ENCODE measurements at regions not wholly inside any gene's neighbourhood (a gene's known extent, or its start where the extent isn't known, plus 50 kb on each side); places are given as distances from the start of the nearest gene placed in this dataset.

DNA sequence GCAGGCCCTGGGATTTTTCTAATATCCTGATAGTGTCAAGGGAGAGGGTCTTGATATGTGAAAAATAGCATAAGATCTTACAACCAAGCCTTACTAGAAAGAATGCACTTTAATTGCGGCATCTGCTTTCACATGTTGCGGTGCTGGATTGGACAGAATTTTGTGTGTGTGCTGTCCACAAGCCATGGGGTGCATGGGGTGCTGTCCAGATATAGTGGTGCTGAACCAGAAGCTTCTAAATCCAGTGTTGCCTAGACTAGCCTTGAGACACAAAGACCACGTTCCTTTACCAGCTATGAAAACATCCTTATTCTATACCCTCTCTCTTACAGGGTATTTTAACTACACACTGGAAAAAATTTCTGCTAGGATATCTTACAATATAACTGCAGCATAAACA, 244.0 kb downstream of the TMEM114 start:
- no peaks in the 10 kb centered on the region for H3K27me3 ChIP-seq
- no peak for TF ChIP-seq CTCF (IDR thresholded peaks at IDR 0.05)
- DNase-seq (ENCODE audit: low spot score), result no peak
- H3K4me1 ChIP-seq, result no peaks in the 10 kb centered on the region
- no peaks in the 10 kb centered on the region for H3K36me3 ChIP-seq
- H3K4me3 ChIP-seq, result no peak overlapping the region
- no peak overlapping the region for H3K27ac ChIP-seq
- H3K9me3 ChIP-seq, result no peaks in the 10 kb centered on the region

GRCh38 chr16:8342276-8342675, 248.0 kb downstream of the TMEM114 start:
- TF ChIP-seq CTCF (IDR thresholded peaks at IDR 0.05), result no peak
- H3K36me3 ChIP-seq, result no peaks in the 10 kb centered on the region
- no peak overlapping the region for H3K27ac ChIP-seq
- H3K4me3 ChIP-seq, result no peak overlapping the region
- peaks cover 0 to 9% of the 10 kb centered on the region in 2 donors for H3K9me3 ChIP-seq
- H3K4me1 ChIP-seq, result no peaks in the 10 kb centered on the region
- DNase-seq (ENCODE audit: low spot score), result no peak
- no peaks in the 10 kb centered on the region for H3K27me3 ChIP-seq

DNA sequence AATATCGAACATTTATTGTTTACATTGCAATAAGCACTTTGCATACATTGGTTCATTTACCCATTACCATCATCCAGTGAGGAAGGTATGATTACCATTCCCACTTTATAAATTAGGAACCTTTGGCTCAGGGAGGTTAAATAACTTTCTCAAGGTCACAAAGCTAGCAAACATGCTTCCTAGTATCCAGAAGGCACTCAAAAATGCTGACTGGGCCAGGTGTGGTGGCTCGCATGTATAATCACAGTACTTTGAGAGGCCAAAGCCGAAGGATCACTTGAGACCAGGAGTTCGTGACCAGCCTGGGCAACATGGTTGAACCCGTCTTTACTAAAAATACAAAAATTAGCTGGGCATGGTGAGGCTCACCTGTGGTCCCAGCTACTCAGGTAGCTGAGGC, 259.6 kb downstream of the TMEM114 start:
- Histone ChIP-seq H3K4me1 (no peaks in the 10 kb centered on the region), H3K27me3 (no peaks in the 10 kb centered on the region), H3K9me3 (peaks cover 0 to 11% of the 10 kb centered on the region in 2 donors), H3K4me3 (no peak overlapping the region), H3K27ac (no peak overlapping the region), H3K36me3 (no peaks in the 10 kb centered on the region)
- no peak for DNase-seq (ENCODE audit: low spot score)
- TF ChIP-seq CTCF (IDR thresholded peaks at IDR 0.05), result no peak

DNA sequence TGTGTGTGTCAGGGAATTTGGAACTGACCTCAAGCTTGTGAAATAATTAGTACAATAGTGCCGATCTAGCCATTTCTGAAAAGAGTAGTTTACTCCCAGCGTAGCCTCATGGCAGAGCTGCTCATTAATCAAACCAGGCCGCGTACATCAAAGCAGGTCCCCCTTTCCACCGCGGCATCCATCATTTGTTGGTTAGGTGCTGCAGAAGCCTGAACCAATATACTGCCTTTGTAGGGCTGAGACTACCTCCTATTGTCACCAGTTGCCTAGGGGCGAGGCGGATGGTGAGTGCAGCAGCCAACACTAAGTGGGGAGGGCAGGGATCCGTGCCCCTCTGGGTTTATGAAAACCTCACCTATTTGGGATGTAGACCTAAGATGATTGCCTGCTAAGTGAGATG, 264.1 kb downstream of the TMEM114 start:
- H3K9me3 ChIP-seq, result peaks cover 0 to 11% of the 10 kb centered on the region in 2 donors
- TF ChIP-seq CTCF (IDR thresholded peaks at IDR 0.05), result no peak
- H3K4me3 ChIP-seq, result no peak overlapping the region
- H3K27me3 ChIP-seq, result no peaks in the 10 kb centered on the region
- no peaks in the 10 kb centered on the region for H3K4me1 ChIP-seq
- no peaks in the 10 kb centered on the region for H3K36me3 ChIP-seq
- H3K27ac ChIP-seq, result no peak overlapping the region
- DNase-seq (ENCODE audit: low spot score), result no peak

DNA sequence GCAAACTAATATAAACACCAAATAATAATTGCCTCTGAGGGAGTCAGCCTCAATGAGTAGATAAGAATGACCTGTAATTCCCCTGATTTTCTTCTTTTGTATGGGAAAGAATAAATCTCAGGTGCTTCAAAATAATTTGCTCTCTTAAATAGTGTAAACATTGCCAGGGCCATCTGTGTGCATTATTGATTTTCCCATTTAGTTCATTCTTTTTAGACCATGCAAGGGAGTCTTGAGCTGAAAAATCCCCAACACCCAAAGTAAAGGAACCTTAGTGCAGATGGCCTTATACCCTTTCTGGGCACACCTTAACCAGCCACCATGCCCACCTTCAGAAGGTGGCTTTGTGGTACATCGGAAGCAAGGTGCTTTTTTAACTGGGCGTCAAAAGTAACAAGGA, 267.2 kb downstream of the TMEM114 start:
- no peak for DNase-seq (ENCODE audit: low spot score)
- H3K4me3 ChIP-seq, result no peak overlapping the region
- peaks cover 0 to 11% of the 10 kb centered on the region in 2 donors for H3K9me3 ChIP-seq
- no peak for TF ChIP-seq CTCF (IDR thresholded peaks at IDR 0.05)
- no peaks in the 10 kb centered on the region for H3K27me3 ChIP-seq
- no peaks in the 10 kb centered on the region for H3K4me1 ChIP-seq
- H3K27ac ChIP-seq, result no peak overlapping the region
- H3K36me3 ChIP-seq, result no peaks in the 10 kb centered on the region

DNA sequence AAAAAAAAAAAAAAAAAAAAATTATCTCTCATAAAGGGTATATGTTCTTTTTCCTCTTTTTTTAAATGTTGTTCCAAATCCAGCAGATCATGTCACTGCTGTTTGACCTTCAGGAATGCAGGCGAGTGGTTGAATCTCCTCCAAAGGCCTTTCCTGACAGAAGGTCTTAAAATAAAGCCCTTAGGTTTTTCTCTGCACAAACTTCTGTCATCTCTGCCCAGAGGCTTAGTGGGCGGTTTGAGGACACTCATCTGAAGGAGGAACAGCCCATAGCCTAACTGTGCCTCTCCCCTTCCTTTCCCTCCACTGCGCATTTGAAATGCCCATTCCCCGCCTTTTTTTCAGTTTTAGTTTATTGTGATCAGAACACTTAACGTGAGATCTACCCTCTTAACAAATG, 270.2 kb downstream of the TMEM114 start:
- no peak overlapping the region for H3K27ac ChIP-seq
- H3K36me3 ChIP-seq, result no peaks in the 10 kb centered on the region
- no peak for DNase-seq (ENCODE audit: low spot score)
- no peaks in the 10 kb centered on the region for H3K4me1 ChIP-seq
- no peak overlapping the region for H3K4me3 ChIP-seq
- no peak for TF ChIP-seq CTCF (IDR thresholded peaks at IDR 0.05)
- H3K27me3 ChIP-seq, result no peaks in the 10 kb centered on the region
- no peaks in the 10 kb centered on the region for H3K9me3 ChIP-seq
